HepG2 (cell line): ENCODE measurements at regions not wholly inside any gene's neighbourhood (a gene's known extent, or its start where the extent isn't known, plus 50 kb on each side); places are given as distances from the start of the nearest gene placed in this dataset.

Experiments
- ATAC-seq: fragments of 200-7000 bp; cut with Tn5 transposase; 3 replicates; pipeline ENCODE4 v1.9.1; 2020; ENCODE audit warnings: mild to moderate bottlenecking, moderate library complexity
- BruUV-seq: library from RNA; stranded (reverse); fragments of 400-500 nt; replicated peaks from 2 replicates; lab custom pipeline; 2021; lab: Mats Ljungman, UMichigan
- CTCF ChIA-PET: fragments of 300-600 bp; formaldehyde crosslinking; extraction: SDS; loops from one replicate; lab custom pipeline; 2021; ENCODE audit warnings: low total read pairs, inconsistent platforms, low intra/inter-chr PET ratio; lab: Yijun Ruan, JAX
- POLR2A ChIA-PET: fragments of 350-600 bp; sonication (Branson Sonifier 250); formaldehyde crosslinking; loops from one replicate; lab custom pipeline; 2020; ENCODE audit warnings: antibody characterized with exemption, inconsistent platforms; lab: Yijun Ruan, JAX
- DNase-seq: peaks from one replicate; pipeline ENCODE4 v3.0.0-alpha.2; 2015; ENCODE audit warnings: low spot score
- FAIRE-seq: peaks from 3 replicates; lab custom pipeline; 2011; peaks lifted over from hg19 to GRCh38; lab: Jason Lieb, UNC
- H2AFZ ChIP-seq: one replicate; pipeline ENCODE4 v1.6.1; 2011; ENCODE audit warnings: low read length, inconsistent platforms
- H3K27ac ChIP-seq: fragments of 300-600 bp; 3 replicates; pipeline ENCODE4 v1.8.0; 2011; ENCODE audit warnings: mixed run types, mild to moderate bottlenecking, mixed read lengths, low read length, inconsistent platforms; ENCODE audit not compliant: insufficient read depth; ENCODE audit errors: extremely low read length
- H3K27me3 ChIP-seq, 2 experiments: fragments of 200-600 bp in 1 of 2; 2 replicates in 1 of 2; 3 replicates in 1 of 2; pipeline versions ENCODE4 v1.6.0 to v1.8.0; 2011; ENCODE audit warnings: low read length in 2 of 2, mild to moderate bottlenecking in 2 of 2, moderate library complexity in 2 of 2, inconsistent platforms in 1 of 2; ENCODE audit not compliant: insufficient read depth in 2 of 2, control insufficient read depth in 1 of 2
- H3K36me3 ChIP-seq, 2 experiments: fragments of 200-600 bp in 1 of 2; replicated peaks in 1 of 2; 2 replicates in 1 of 2; 3 replicates in 1 of 2; pipeline versions ENCODE4 v1.5.1 to v1.8.0; 2011; ENCODE audit warnings: low read length in 2 of 2, inconsistent platforms in 1 of 2; ENCODE audit not compliant: insufficient read depth in 2 of 2, control insufficient read depth in 1 of 2
- H3K4me1 ChIP-seq: 2 replicates; pipeline ENCODE4 v1.5.1; 2012; ENCODE audit warnings: low read length, inconsistent platforms; ENCODE audit not compliant: insufficient read depth
- H3K4me2 ChIP-seq: 2 replicates; pipeline ENCODE4 v1.6.0; 2011; ENCODE audit warnings: low read depth, low read length, inconsistent platforms
- H3K4me3 ChIP-seq, 3 experiments: fragments of 200-600 bp in 1 of 3; sonication (generic), shearing (Covaris generic) in 1 of 3; replicated peaks in 1 of 3; 2 replicates each; pipeline ENCODE4 v1.5.1; 2011 to 2016; ENCODE audit warnings: low read length in 3 of 3, inconsistent platforms in 2 of 3, low read depth in 2 of 3, mild to moderate bottlenecking in 2 of 3, control low read depth in 1 of 3, mixed read lengths in 1 of 3; ENCODE audit not compliant: insufficient read depth in 1 of 3
- H3K79me2 ChIP-seq: one replicate; pipeline ENCODE4 v1.6.1; 2011; ENCODE audit warnings: low read length, inconsistent platforms; ENCODE audit not compliant: insufficient read depth
- H3K9ac ChIP-seq: 2 replicates; pipeline ENCODE4 v1.6.0; 2011; ENCODE audit warnings: mild to moderate bottlenecking, low read depth, low read length, inconsistent platforms; ENCODE audit not compliant: insufficient read depth
- H3K9me3 ChIP-seq: 2 replicates; pipeline ENCODE4 v1.5.1; 2012; ENCODE audit warnings: mild to moderate bottlenecking, low read length
- H4K20me1 ChIP-seq: 2 replicates; pipeline ENCODE4 v1.6.0; 2011; ENCODE audit warnings: inconsistent platforms, mild to moderate bottlenecking, low read length, moderate library complexity; ENCODE audit not compliant: insufficient read depth
- ARID3A ChIP-seq: IDR thresholded peaks from 2 replicates; pipeline ENCODE4 v1.6.1; 2012; ENCODE audit warnings: low read depth, low read length, improper control_type of control experiment
- CEBPB ChIP-seq: IDR thresholded peaks from 2 replicates; pipeline ENCODE4 v1.6.1; 2011; ENCODE audit warnings: low read depth, low read length, improper control_type of control experiment, borderline replicate concordance
- CREB1 ChIP-seq, 2 experiments: fragments of 450-650 bp in 1 of 2; IDR thresholded peaks; 2 replicates each; pipeline ENCODE4 v1.6.1; 2016 to 2017; ENCODE audit warnings: control low read depth in 1 of 2, mild to moderate bottlenecking in 1 of 2, missing compliant biosample characterization in 1 of 2, missing genetic modification characterization in 1 of 2
- EHMT2 ChIP-seq: fragments of 200-600 bp; sonication (generic); IDR thresholded peaks from 2 replicates; pipeline ENCODE4 v1.7.0; 2017; ENCODE audit warnings: antibody characterized with exemption, low read depth, low read length, borderline replicate concordance
- FOXA3 ChIP-seq: IDR thresholded peaks from 2 replicates; pipeline ENCODE4 v1.6.1; 2016; ENCODE audit warnings: missing genetic modification reagents, missing compliant biosample characterization
- FOXM1 ChIP-seq: sonication (generic); formaldehyde crosslinking; IDR thresholded peaks from 2 replicates; pipeline ENCODE4 v1.5.0; 2020; ENCODE audit warnings: missing genetic modification reagents
- KLF16 ChIP-seq, 2 experiments: sonication (generic) in 1 of 2; formaldehyde crosslinking in 1 of 2; IDR thresholded peaks; 2 replicates each; pipeline versions ENCODE4 v1.6.1 to v1.8.0; 2016 to 2023; ENCODE audit warnings: missing genetic modification reagents in 2 of 2, missing compliant biosample characterization in 1 of 2
- NCOA2 ChIP-seq: sonication (generic); formaldehyde crosslinking; IDR thresholded peaks from 2 replicates; pipeline ENCODE4 v1.8.0; 2022; ENCODE audit warnings: inconsistent platforms
- RBAK ChIP-seq: sonication (generic); formaldehyde crosslinking; IDR thresholded peaks from 2 replicates; pipeline ENCODE4 v1.5.1; 2020; ENCODE audit warnings: mild to moderate bottlenecking, missing genetic modification reagents
- YEATS4 ChIP-seq: sonication (generic); formaldehyde crosslinking; IDR thresholded peaks from 2 replicates; pipeline ENCODE4 v1.4.0; 2020; ENCODE audit warnings: missing genetic modification reagents, borderline replicate concordance
- ZNF280B ChIP-seq: sonication (generic); formaldehyde crosslinking; IDR thresholded peaks from 2 replicates; pipeline ENCODE4 v1.5.0; 2020; ENCODE audit warnings: missing genetic modification reagents, mild to moderate bottlenecking, borderline replicate concordance
- ZNF317 ChIP-seq: sonication (generic); formaldehyde crosslinking; IDR thresholded peaks from 2 replicates; pipeline ENCODE4 v1.5.0; 2020; ENCODE audit warnings: mild to moderate bottlenecking, missing genetic modification reagents
- ZNF331 ChIP-seq: sonication (generic); formaldehyde crosslinking; IDR thresholded peaks from 2 replicates; pipeline ENCODE4 v1.4.0; 2020; ENCODE audit warnings: missing genetic modification reagents
- ZNF343 ChIP-seq: sonication (generic); formaldehyde crosslinking; IDR thresholded peaks from 2 replicates; pipeline ENCODE4 v1.4.0; 2020; ENCODE audit warnings: mild to moderate bottlenecking, missing genetic modification reagents
- ZNF547 ChIP-seq: sonication (generic); formaldehyde crosslinking; IDR thresholded peaks from 2 replicates; pipeline ENCODE4 v1.5.1; 2020; ENCODE audit warnings: mild to moderate bottlenecking, missing genetic modification reagents
- ZNF589 ChIP-seq: sonication (generic); formaldehyde crosslinking; conservative IDR thresholded peaks from 2 replicates; pipeline ENCODE4 v1.8.0; 2022; ENCODE audit warnings: mild to moderate bottlenecking, moderate library complexity, missing genetic modification reagents
- ZNF790 ChIP-seq: sonication (generic); formaldehyde crosslinking; IDR thresholded peaks from 2 replicates; pipeline ENCODE4 v1.8.0; 2022; ENCODE audit warnings: missing genetic modification reagents, mild to moderate bottlenecking, borderline replicate concordance
- WGBS: methylation state at CpG from one replicate; pipeline ENCODE4 v1.1.6; 2017; ENCODE audit warnings: low lambda C conversion rate; 5-methylcytosine and 5-hydroxymethylcytosine counted together
- in situ Hi-C: cut with HindIII; loops from 2 replicates; pipeline ENCODE4 v1.10.0; 2017; ENCODE audit warnings: low pct_unique_long_range_greater_than_20kb; ENCODE audit not compliant: extremely low pct_ligation_motif_present
- intact Hi-C: fragments of 100-400 bp; cut with micrococcal nuclease; formaldehyde crosslinking; loops from one replicate; pipeline ENCODE4 v1.10.0; 2022; ENCODE audit not compliant: unreplicated experiment

- WGBS: 0% methylated on average over 2 of the region's 2 CpGs
- in situ Hi-C loops: no loop called here
- POLR2A ChIA-PET: no interaction called here
- intact Hi-C loops: loop anchor here (5.0 kb wide), 1 partner anchor 381 kb away; no protein-coding TSS in a partner anchor
- no peak overlapping the region for H3K4me3 ChIP-seq
- H3K4me2 ChIP-seq: no peak overlapping the region
- ATAC-seq: no peak
- no peak for FAIRE-seq
- peak; percentile 24 for DNase-seq
- H3K27ac ChIP-seq: no peak overlapping the region
- H3K79me2 ChIP-seq: no peaks in the 10 kb centered on the region
- CTCF ChIA-PET: no interaction called here
- no peaks in the 10 kb centered on the region for H3K9me3 ChIP-seq
- H3K9ac ChIP-seq: no peak overlapping the region
- no peak overlapping the region for H2AFZ ChIP-seq
- no peaks in the 10 kb centered on the region for H4K20me1 ChIP-seq
- TF ChIP-seq ARID3A (peak; percentile 12; the same call in 1 of the 2 replicates), ZNF790 (CRISPR knock-in tag) (no peak), ZNF317 (CRISPR knock-in tag) (no peak), FOXM1 (CRISPR knock-in tag) (no peak)
- H3K4me1 ChIP-seq: no peaks in the 10 kb centered on the region
- no peaks in the 10 kb centered on the region for H3K36me3 ChIP-seq
- no peaks in the 10 kb centered on the region for H3K27me3 ChIP-seq
- BruUV-seq: no TSS peak
These were observed 320.1 kb upstream of the FKBP1C start for GRCh38 chr6:62891065-62891647.

GRCh38 chr6:62894114-62894513 is 317.2 kb upstream of the FKBP1C start:
- Histone ChIP-seq H3K79me2 (no peaks in the 10 kb centered on the region), H3K27me3 (no peaks in the 10 kb centered on the region), H3K4me2 (no peak overlapping the region), H3K4me3 (no peak overlapping the region), H4K20me1 (no peaks in the 10 kb centered on the region), H3K4me1 (no peaks in the 10 kb centered on the region), H2AFZ (no peak overlapping the region), H3K9me3 (no peaks in the 10 kb centered on the region), H3K9ac (no peak overlapping the region), H3K27ac (no peak overlapping the region), H3K36me3 (no peaks in the 10 kb centered on the region)
- ChIA-PET CTCF (no interaction called here), POLR2A (no interaction called here)
- intact Hi-C loops (loop anchor here (5.0 kb wide), 1 partner anchor 378 kb away; no protein-coding TSS in a partner anchor), in situ Hi-C loops (no loop called here)
- ATAC-seq (no peak), DNase-seq (no peak), FAIRE-seq (no peak)
- 0% methylated on average over 1 of the region's 1 CpG for WGBS
- no TSS peak for BruUV-seq
- TF ChIP-seq RBAK (CRISPR knock-in tag) (no peak), ZNF343 (CRISPR knock-in tag) (no peak), FOXA3 (CRISPR knock-in tag) (no peak), YEATS4 (CRISPR knock-in tag) (no peak), ZNF331 (CRISPR knock-in tag) (no peak), CREB1 (IDR thresholded peaks at IDR 0.05) (no peak), CREB1 (CRISPR knock-in tag; IDR thresholded peaks at IDR 0.05) (no peak), ZNF589 (CRISPR knock-in tag) (no peak), KLF16 (CRISPR knock-in tag; IDR thresholded peaks at IDR 0.05) (no peak), EHMT2 (no peak), CEBPB (no peak), NCOA2 (CRISPR knock-in tag) (no peak), ZNF547 (CRISPR knock-in tag) (no peak), ZNF280B (CRISPR knock-in tag) (no peak)
